ENCODE measurements at regions not wholly inside any gene's neighbourhood (a gene's known extent, or its start where the extent isn't known, plus 50 kb on each side); places are given as distances from the start of the nearest gene placed in this dataset.
A peak's percentile ranks its signal among the peaks of the same experiment; 100 is the strongest.

DNA sequence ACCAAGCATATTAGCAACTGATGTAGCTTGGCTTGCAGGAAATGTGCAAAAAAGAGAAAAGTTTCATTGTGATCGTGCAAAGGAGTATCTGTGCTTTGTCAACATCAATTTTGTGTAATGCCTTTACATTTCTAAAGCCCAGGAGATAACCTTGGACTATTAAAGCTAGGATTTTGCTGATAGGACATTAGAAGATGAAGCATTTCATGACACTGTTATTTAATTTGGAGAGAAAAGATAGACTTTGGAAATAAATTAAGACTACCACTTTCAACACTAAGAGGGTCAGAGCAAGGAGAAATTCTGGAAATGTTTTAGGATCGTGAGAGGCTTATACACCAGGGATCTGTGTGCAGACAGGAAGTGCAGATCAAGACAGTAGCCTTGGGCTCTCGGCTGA is 120.6 kb upstream of the MID1 start:
- Histone ChIP-seq H3K4me3 (ENCODE audit: low read length) (no peak overlapping the region), H3K27me3 (ENCODE audit: insufficient read depth, low read depth, low read length) (no peaks in the 10 kb centered on the region), H4K20me1 (ENCODE audit: insufficient read depth) (no peaks in the 10 kb centered on the region), H3K36me3 (ENCODE audit: insufficient read depth, low read length) (no peaks in the 10 kb centered on the region), H3K9ac (ENCODE audit: low read length) (no peak overlapping the region), H3K9me2 (ENCODE audit: insufficient read depth, low read length) (no peaks in the 10 kb centered on the region), H2AFZ (ENCODE audit: low read depth, low read length) (no peak overlapping the region), H3K4me2 (ENCODE audit: low read length) (no peak overlapping the region), H3F3A (ENCODE audit: insufficient read depth, low read length, poor library complexity, severe bottlenecking) (no peaks in the 10 kb centered on the region), H3K27ac (ENCODE audit: low read length) (no peak overlapping the region), H3K9me3 (ENCODE audit: low read length) (no peaks in the 10 kb centered on the region), H3K79me2 (replicated peaks; ENCODE audit: insufficient read depth, low read length) (no peaks in the 10 kb centered on the region)
- TF ChIP-seq RAD21 (conservative IDR thresholded peaks at IDR 0.05) (no peak), EP300 (conservative IDR thresholded peaks at IDR 0.05; ENCODE audit: poor library complexity, severe bottlenecking) (no peak), TAF1 (IDR thresholded peaks at IDR 0.05; ENCODE audit: low read depth) (no peak), MXI1 (conservative IDR thresholded peaks at IDR 0.05; ENCODE audit: poor library complexity, severe bottlenecking) (no peak), EZH2 (IDR thresholded peaks at IDR 0.05; ENCODE audit: borderline replicate concordance, insufficient read depth, low read length, poor library complexity, severe bottlenecking) (no peak), POLR2AphosphoS5 (IDR thresholded peaks at IDR 0.05) (no peak)

DNA sequence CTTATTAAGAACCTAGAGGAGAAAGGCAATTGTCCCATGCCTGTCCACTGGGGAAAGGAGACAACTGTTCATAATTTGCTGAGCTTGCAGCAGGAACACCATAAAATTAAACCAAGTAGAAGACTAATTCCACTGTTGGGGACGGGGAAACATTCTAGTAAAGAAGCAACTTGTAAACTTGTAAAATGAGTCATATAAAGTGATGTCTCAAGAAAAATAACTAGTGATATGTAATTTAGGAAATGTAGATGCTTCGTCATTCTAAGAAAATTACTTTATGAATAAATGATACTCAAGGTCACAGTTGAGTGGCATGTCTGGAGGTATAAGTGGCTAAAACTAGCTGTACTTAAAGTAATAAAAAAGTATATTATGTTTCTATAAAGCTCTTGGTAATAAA is 121.2 kb upstream of the MID1 start:
- no peak for TF ChIP-seq MXI1 (conservative IDR thresholded peaks at IDR 0.05; ENCODE audit: poor library complexity, severe bottlenecking)
- TF ChIP-seq POLR2AphosphoS5 (IDR thresholded peaks at IDR 0.05), result no peak
- no peak for TF ChIP-seq SMC3 (conservative IDR thresholded peaks at IDR 0.05; ENCODE audit: poor library complexity)
- Histone ChIP-seq H3K36me3 (ENCODE audit: insufficient read depth, low read length) (no peaks in the 10 kb centered on the region), H2AFZ (ENCODE audit: low read depth, low read length) (no peak overlapping the region), H3K4me3 (ENCODE audit: low read length) (no peak overlapping the region), H3F3A (ENCODE audit: insufficient read depth, low read length, poor library complexity, severe bottlenecking) (no peaks in the 10 kb centered on the region), H3K9me3 (ENCODE audit: low read length) (no peaks in the 10 kb centered on the region), H3K4me2 (ENCODE audit: low read length) (no peak overlapping the region), H3K27ac (ENCODE audit: low read length) (no peak overlapping the region), H3K27me3 (ENCODE audit: insufficient read depth, low read depth, low read length) (no peaks in the 10 kb centered on the region), H3K9ac (ENCODE audit: low read length) (no peak overlapping the region), H3K9me2 (ENCODE audit: insufficient read depth, low read length) (no peaks in the 10 kb centered on the region), H3K79me2 (replicated peaks; ENCODE audit: insufficient read depth, low read length) (no peaks in the 10 kb centered on the region), H4K20me1 (ENCODE audit: insufficient read depth) (no peaks in the 10 kb centered on the region)

DNA sequence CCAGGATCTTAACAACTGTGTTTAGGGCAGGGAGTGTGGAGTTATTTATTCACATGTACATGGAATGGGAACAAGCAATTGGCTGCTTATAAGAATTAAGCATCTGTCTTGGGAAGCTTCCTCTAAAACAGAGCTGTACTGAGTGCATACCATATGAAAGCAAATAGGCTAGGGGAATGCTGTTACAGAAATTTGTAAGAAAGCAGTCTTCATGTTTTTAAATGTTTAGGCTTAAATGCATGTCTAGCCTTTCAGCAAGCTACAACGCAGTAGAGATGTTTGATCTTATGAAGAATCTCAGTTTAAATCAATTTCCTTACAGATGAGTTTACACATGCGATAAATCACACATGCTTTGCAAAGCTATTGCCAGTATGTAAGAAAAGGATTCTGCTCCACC is 123.1 kb upstream of the MID1 start:
- Histone ChIP-seq H3K27me3 (ENCODE audit: insufficient read depth, low read depth, low read length) (no peaks in the 10 kb centered on the region), H3K4me3 (ENCODE audit: low read length) (no peak overlapping the region)

More for the DNA sequence above, 123.1 kb upstream of the MID1 start:
- Histone ChIP-seq H3K27ac (ENCODE audit: low read length) (peak overlapping the region; percentile 42), H3K9me2 (ENCODE audit: insufficient read depth, low read length) (no peaks in the 10 kb centered on the region), H3K79me2 (replicated peaks; ENCODE audit: insufficient read depth, low read length) (no peaks in the 10 kb centered on the region), H3K9me3 (ENCODE audit: low read length) (no peaks in the 10 kb centered on the region), H3K9ac (ENCODE audit: low read length) (no peak overlapping the region), H3F3A (ENCODE audit: insufficient read depth, low read length, poor library complexity, severe bottlenecking) (no peaks in the 10 kb centered on the region), H4K20me1 (ENCODE audit: insufficient read depth) (no peaks in the 10 kb centered on the region), H3K4me2 (ENCODE audit: low read length) (no peak overlapping the region), H2AFZ (ENCODE audit: low read depth, low read length) (no peak overlapping the region), H3K36me3 (ENCODE audit: insufficient read depth, low read length) (no peaks in the 10 kb centered on the region)
- no peak for TF ChIP-seq SMC3 (conservative IDR thresholded peaks at IDR 0.05; ENCODE audit: poor library complexity)
- TF ChIP-seq, protein P1, sequence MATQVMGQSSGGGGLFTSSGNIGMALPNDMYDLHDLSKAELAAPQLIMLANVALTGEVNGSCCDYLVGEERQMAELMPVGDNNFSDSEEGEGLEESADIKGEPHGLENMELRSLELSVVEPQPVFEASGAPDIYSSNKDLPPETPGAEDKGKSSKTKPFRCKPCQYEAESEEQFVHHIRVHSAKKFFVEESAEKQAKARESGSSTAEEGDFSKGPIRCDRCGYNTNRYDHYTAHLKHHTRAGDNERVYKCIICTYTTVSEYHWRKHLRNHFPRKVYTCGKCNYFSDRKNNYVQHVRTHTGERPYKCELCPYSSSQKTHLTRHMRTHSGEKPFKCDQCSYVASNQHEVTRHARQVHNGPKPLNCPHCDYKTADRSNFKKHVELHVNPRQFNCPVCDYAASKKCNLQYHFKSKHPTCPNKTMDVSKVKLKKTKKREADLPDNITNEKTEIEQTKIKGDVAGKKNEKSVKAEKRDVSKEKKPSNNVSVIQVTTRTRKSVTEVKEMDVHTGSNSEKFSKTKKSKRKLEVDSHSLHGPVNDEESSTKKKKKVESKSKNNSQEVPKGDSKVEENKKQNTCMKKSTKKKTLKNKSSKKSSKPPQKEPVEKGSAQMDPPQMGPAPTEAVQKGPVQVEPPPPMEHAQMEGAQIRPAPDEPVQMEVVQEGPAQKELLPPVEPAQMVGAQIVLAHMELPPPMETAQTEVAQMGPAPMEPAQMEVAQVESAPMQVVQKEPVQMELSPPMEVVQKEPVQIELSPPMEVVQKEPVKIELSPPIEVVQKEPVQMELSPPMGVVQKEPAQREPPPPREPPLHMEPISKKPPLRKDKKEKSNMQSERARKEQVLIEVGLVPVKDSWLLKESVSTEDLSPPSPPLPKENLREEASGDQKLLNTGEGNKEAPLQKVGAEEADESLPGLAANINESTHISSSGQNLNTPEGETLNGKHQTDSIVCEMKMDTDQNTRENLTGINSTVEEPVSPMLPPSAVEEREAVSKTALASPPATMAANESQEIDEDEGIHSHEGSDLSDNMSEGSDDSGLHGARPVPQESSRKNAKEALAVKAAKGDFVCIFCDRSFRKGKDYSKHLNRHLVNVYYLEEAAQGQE (IDR thresholded peaks at IDR 0.05; ENCODE audit: borderline replicate concordance), result no peak
- TF ChIP-seq POLR2AphosphoS5 (IDR thresholded peaks at IDR 0.05), result no peak
- TF ChIP-seq MXI1 (conservative IDR thresholded peaks at IDR 0.05; ENCODE audit: poor library complexity, severe bottlenecking), result no peak
- TF ChIP-seq TAF1 (IDR thresholded peaks at IDR 0.05; ENCODE audit: low read depth), result no peak
- no peak for TF ChIP-seq EP300 (conservative IDR thresholded peaks at IDR 0.05; ENCODE audit: poor library complexity, severe bottlenecking)
- TF ChIP-seq, protein P2, sequence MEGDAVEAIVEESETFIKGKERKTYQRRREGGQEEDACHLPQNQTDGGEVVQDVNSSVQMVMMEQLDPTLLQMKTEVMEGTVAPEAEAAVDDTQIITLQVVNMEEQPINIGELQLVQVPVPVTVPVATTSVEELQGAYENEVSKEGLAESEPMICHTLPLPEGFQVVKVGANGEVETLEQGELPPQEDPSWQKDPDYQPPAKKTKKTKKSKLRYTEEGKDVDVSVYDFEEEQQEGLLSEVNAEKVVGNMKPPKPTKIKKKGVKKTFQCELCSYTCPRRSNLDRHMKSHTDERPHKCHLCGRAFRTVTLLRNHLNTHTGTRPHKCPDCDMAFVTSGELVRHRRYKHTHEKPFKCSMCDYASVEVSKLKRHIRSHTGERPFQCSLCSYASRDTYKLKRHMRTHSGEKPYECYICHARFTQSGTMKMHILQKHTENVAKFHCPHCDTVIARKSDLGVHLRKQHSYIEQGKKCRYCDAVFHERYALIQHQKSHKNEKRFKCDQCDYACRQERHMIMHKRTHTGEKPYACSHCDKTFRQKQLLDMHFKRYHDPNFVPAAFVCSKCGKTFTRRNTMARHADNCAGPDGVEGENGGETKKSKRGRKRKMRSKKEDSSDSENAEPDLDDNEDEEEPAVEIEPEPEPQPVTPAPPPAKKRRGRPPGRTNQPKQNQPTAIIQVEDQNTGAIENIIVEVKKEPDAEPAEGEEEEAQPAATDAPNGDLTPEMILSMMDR (IDR thresholded peaks at IDR 0.05; ENCODE audit: poor library complexity, severe bottlenecking), result no peak
- TF ChIP-seq EZH2 (IDR thresholded peaks at IDR 0.05; ENCODE audit: borderline replicate concordance, insufficient read depth, low read length, poor library complexity, severe bottlenecking), result no peak
- TF ChIP-seq RAD21 (conservative IDR thresholded peaks at IDR 0.05), result no peak

Data from neural cell (in vitro differentiated cells).